B cell (primary cell): ENCODE measurements at regions not wholly inside any gene's neighbourhood (a gene's known extent, or its start where the extent isn't known, plus 50 kb on each side); places are given as distances from the start of the nearest gene placed in this dataset.
"Not testable (repeated sequence)": the region's sequence is repeated elsewhere in the genome, so short reads cannot be mapped to it uniquely, and the experiment has no call there.

Experiments
- ATAC-seq: fragments of 200-7000 bp; cut with Tn5 transposase; one replicate; pipeline ENCODE4 v1.10.0; 2021; ENCODE audit warnings: low read depth, mild to moderate bottlenecking, moderate number of reproducible peaks, moderate library complexity
- CTCF ChIA-PET: fragments of 350-600 bp; sonication (Branson Sonifier 250); formaldehyde crosslinking; loops from one replicate; lab custom pipeline; 2021; ENCODE audit warnings: antibody characterized with exemption, inconsistent platforms; lab: Charles Lee
- POLR2A ChIA-PET: fragments of 350-600 bp; sonication (Branson Sonifier 250); formaldehyde crosslinking; loops from one replicate; lab custom pipeline; 2021; ENCODE audit warnings: antibody characterized with exemption; lab: Charles Lee
- DNase-seq: peaks from one replicate; pipeline ENCODE4 v3.0.0; 2013
- H2AFZ ChIP-seq: 2 replicates; pipeline ENCODE4 v1.6.1; 2012; ENCODE audit warnings: mild to moderate bottlenecking, low read depth, low read length; ENCODE audit not compliant: insufficient read depth, poor library complexity, severe bottlenecking
- H3K27ac ChIP-seq, 2 donors: 1 replicate in 1 of 2; 2 replicates in 1 of 2; pipeline ENCODE4 v1.5.1; 2012 to 2013; ENCODE audit warnings: low read length in 2 of 2, mild to moderate bottlenecking in 2 of 2, moderate library complexity in 1 of 2
- H3K27me3 ChIP-seq, 4 experiments: fragments of 200-600 bp in 1 of 4; sonication (generic) in 1 of 4; replicated peaks in 1 of 4; 1 replicate in 2 of 4; 2 replicates in 2 of 4; pipeline versions ENCODE4 v1.6.1 to v1.7.0; 2013 to 2016; ENCODE audit warnings: low read length in 3 of 4, mild to moderate bottlenecking in 2 of 4, mixed read lengths in 1 of 4, moderate library complexity in 1 of 4; ENCODE audit not compliant: insufficient read depth in 4 of 4, control insufficient read depth in 3 of 4; ENCODE audit errors: control extremely low read depth in 1 of 4
- H3K36me3 ChIP-seq, 2 experiments: replicated peaks in 1 of 2; 1 replicate in 1 of 2; 2 replicates in 1 of 2; pipeline versions ENCODE4 v1.6.1 to v1.7.1; 2013; ENCODE audit warnings: low read length in 1 of 2; ENCODE audit not compliant: insufficient read depth in 2 of 2, control insufficient read depth in 1 of 2; ENCODE audit errors: control extremely low read depth in 1 of 2, extremely low read depth in 1 of 2
- H3K4me1 ChIP-seq, 2 donors: fragments of 200-600 bp in 1 of 2; sonication (generic) in 1 of 2; 1 replicate in 1 of 2; 2 replicates in 1 of 2; pipeline versions ENCODE4 v1.5.1 to v1.6.1; 2013 to 2017; ENCODE audit warnings: low read length in 2 of 2; ENCODE audit not compliant: control insufficient read depth in 2 of 2, insufficient read depth in 2 of 2
- H3K4me2 ChIP-seq: replicated peaks from 2 replicates; pipeline ENCODE3; 2012; ENCODE audit warnings: mild to moderate bottlenecking, low read depth, low read length; ENCODE audit not compliant: poor library complexity, severe bottlenecking
- H3K4me3 ChIP-seq, 5 experiments: fragments of 200-600 bp in 1 of 5; sonication (generic) in 1 of 5; 1 replicate in 3 of 5; 2 replicates in 2 of 5; pipeline versions ENCODE4 v1.5.1 to v1.7.0; 2011 to 2016; ENCODE audit warnings: low read length in 4 of 5, mild to moderate bottlenecking in 4 of 5, low read depth in 2 of 5, control low read depth in 1 of 5, moderate library complexity in 1 of 5; ENCODE audit not compliant: insufficient read depth in 1 of 5; ENCODE audit errors: control extremely low read depth in 1 of 5, extremely low read depth in 1 of 5
- H3K79me2 ChIP-seq: fragments of 200-600 bp; sonication (generic); one replicate; pipeline ENCODE4 v1.6.0; 2016; ENCODE audit warnings: low read length; ENCODE audit not compliant: control insufficient read depth, insufficient read depth
- H3K9ac ChIP-seq: fragments of 200-600 bp; sonication (generic); 2 replicates; pipeline ENCODE4 v1.6.1; 2017; ENCODE audit warnings: mild to moderate bottlenecking, low read length, moderate library complexity
- H3K9me3 ChIP-seq, 3 donors: one replicate each; pipeline versions ENCODE4 v1.6.1 to v1.7.1; 2013; ENCODE audit warnings: low read length in 2 of 3; ENCODE audit not compliant: control insufficient read depth in 2 of 3, insufficient read depth in 1 of 3; ENCODE audit errors: control extremely low read depth in 1 of 3
- H4K20me1 ChIP-seq: 2 replicates; pipeline ENCODE4 v1.6.0; 2012; ENCODE audit warnings: mild to moderate bottlenecking, low read length; ENCODE audit not compliant: insufficient read depth, control insufficient read depth, poor library complexity, severe bottlenecking
- H3K27ac Mint-ChIP-seq: one replicate; pipeline ENCODE4 v1.8.0; 2021; ENCODE audit warnings: mixed read lengths
- H3K27me3 Mint-ChIP-seq: one replicate; pipeline ENCODE4 v1.8.0; 2021; ENCODE audit warnings: mixed read lengths
- H3K4me1 Mint-ChIP-seq: one replicate; pipeline ENCODE4 v1.8.0; 2021; ENCODE audit warnings: mixed read lengths
- H3K4me3 Mint-ChIP-seq: one replicate; pipeline ENCODE4 v1.8.0; 2021; ENCODE audit warnings: mixed read lengths
- H3K9me3 Mint-ChIP-seq: one replicate; pipeline ENCODE4 v1.8.0; 2022; ENCODE audit warnings: mixed read lengths; ENCODE audit not compliant: insufficient read depth
- EZH2 ChIP-seq: IDR thresholded peaks from 2 replicates; pipeline ENCODE4 v1.6.1; 2012; ENCODE audit warnings: borderline replicate concordance, low read depth, mild to moderate bottlenecking, moderate library complexity, low read length; ENCODE audit not compliant: insufficient read depth, poor library complexity, severe bottlenecking
- WGBS: methylation state at CpG from one replicate; pipeline ENCODE4 v1.1.5; 2013; ENCODE audit warnings: missing lambda C conversion rate; ENCODE audit not compliant: insufficient coverage; 5-methylcytosine and 5-hydroxymethylcytosine counted together
- intact Hi-C: fragments of 100-400 bp; cut with micrococcal nuclease; formaldehyde crosslinking; loops from one replicate; pipeline ENCODE4 v1.10.0; 2022
- TF ChIP-seq, protein P1 (sequence below): fragments of 200-600 bp; IDR thresholded peaks from one replicate; pipeline ENCODE4 v1.8.0; 2022; ENCODE audit warnings: antibody characterized with exemption, mild to moderate bottlenecking

DNA sequence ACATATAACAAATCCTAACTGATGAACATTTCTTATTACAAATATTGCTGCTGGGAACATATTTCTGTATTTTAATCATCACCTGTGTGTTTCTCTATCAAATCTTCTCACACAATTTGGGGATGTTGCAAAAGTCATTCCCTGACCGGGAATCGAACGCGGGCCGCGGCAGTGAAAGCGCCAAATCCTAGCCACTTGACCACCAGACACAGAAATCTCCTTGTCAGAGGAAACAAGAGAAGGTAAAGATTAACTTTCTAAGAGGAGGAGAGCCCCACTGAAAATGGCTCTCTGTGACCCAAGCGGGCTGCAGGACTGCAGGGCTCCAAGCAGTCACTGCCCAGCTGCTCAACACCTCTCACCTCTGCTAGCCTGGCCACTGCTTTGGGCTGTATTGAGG lies 304.9 kb downstream of the FAM72C start:
- Mint-ChIP-seq H3K4me1 (peaks cover 2% of the 10 kb centered on the region), H3K27me3 (peaks cover 59% of the 10 kb centered on the region), H3K4me3 (no peak overlapping the region), H3K27ac (no peak overlapping the region), H3K9me3 (peaks cover 5% of the 10 kb centered on the region)
- Histone ChIP-seq H2AFZ (no peak overlapping the region), H3K27me3 (peaks cover 0 to 33% (median 31%) of the 10 kb centered on the region in 4 experiments), H3K27ac (no peak overlapping the region), H4K20me1 (no peaks in the 10 kb centered on the region), H3K36me3 (no peaks in the 10 kb centered on the region), H3K9me3 (peaks cover 0 to 16% (median 0%) of the 10 kb centered on the region in 3 donors), H3K79me2 (no peaks in the 10 kb centered on the region), H3K4me1 (no peaks in the 10 kb centered on the region), H3K9ac (no peak overlapping the region), H3K4me3 (no peak overlapping the region), H3K4me2 (no peak overlapping the region)
- CTCF ChIA-PET, result no interaction called here
- TF ChIP-seq, protein P1, sequence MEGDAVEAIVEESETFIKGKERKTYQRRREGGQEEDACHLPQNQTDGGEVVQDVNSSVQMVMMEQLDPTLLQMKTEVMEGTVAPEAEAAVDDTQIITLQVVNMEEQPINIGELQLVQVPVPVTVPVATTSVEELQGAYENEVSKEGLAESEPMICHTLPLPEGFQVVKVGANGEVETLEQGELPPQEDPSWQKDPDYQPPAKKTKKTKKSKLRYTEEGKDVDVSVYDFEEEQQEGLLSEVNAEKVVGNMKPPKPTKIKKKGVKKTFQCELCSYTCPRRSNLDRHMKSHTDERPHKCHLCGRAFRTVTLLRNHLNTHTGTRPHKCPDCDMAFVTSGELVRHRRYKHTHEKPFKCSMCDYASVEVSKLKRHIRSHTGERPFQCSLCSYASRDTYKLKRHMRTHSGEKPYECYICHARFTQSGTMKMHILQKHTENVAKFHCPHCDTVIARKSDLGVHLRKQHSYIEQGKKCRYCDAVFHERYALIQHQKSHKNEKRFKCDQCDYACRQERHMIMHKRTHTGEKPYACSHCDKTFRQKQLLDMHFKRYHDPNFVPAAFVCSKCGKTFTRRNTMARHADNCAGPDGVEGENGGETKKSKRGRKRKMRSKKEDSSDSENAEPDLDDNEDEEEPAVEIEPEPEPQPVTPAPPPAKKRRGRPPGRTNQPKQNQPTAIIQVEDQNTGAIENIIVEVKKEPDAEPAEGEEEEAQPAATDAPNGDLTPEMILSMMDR, result no peak
- no peak for TF ChIP-seq EZH2
- 88% methylated on average over 5 of the region's 8 CpGs for WGBS
- no peak for DNase-seq
- POLR2A ChIA-PET, result no interaction called here
- intact Hi-C loops, result no loop called here
- no peak for ATAC-seq

DNA sequence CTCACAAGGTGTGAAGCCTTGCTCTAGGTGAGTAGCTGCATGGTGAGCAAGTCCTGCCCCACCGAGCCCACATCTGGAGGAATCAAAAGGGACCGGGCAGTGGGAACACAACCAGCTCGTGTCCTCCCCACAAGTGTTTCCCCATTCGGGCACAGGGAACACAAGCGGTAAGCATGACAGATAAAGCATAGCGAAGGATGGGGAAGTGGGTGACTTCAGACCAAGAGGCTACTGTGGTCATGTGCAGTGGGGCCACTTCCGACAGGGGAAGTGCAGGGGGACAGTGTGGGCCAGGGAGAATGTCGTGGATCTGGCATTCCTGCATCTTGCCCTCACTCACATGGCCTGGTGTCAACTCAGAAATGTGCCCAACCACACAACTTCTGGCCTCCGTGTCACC lies 306.2 kb downstream of the FAM72C start:
- intact Hi-C loops, result no loop called here
- Histone ChIP-seq H3K4me3 (no peak overlapping the region), H2AFZ (no peak overlapping the region), H3K27ac (no peak overlapping the region), H3K36me3 (no peaks in the 10 kb centered on the region), H3K4me1 (peaks cover 0 to 4% of the 10 kb centered on the region in 2 donors), H3K79me2 (no peaks in the 10 kb centered on the region), H3K9ac (no peak overlapping the region), H4K20me1 (no peaks in the 10 kb centered on the region), H3K4me2 (no peak overlapping the region), H3K27me3 (peaks cover 0 to 43% (median 37%) of the 10 kb centered on the region in 4 experiments), H3K9me3 (peaks cover 0 to 27% (median 0%) of the 10 kb centered on the region in 3 donors)
- Mint-ChIP-seq H3K9me3 (peaks cover 5% of the 10 kb centered on the region), H3K4me3 (no peak overlapping the region), H3K27ac (no peak overlapping the region), H3K4me1 (peaks cover 4% of the 10 kb centered on the region), H3K27me3 (peaks cover 67% of the 10 kb centered on the region)
- no peak for ATAC-seq
- DNase-seq, result no peak
- ChIA-PET CTCF (no interaction called here), POLR2A (no interaction called here)
- 35% methylated on average over 4 of the region's 9 CpGs for WGBS
- no peak for TF ChIP-seq EZH2
- TF ChIP-seq, protein P1, result no peak

DNA sequence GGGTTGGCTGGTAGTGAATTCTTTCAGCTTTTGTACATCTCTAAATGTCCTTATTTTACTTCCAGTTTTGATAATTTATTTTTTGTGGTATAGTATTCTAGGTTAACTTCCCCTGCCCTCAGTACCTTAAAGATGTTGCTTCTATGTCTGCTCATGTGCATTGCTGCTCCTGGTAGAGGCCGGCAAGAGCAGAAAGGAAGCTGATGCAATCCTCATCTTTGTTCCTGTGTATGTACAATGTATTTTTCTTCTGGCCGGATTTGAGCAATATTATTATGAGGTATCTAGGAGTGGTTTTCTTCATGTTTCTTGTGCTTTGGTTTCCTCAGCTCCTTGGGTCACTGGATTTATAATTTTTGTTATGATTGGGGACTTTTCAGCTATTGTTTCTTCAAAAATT lies 308.7 kb downstream of the FAM72C start:
- H3K79me2 ChIP-seq, H4K20me1 ChIP-seq, H3K4me1 Mint-ChIP-seq, H3K4me2 ChIP-seq, H3K9ac ChIP-seq, H2AFZ ChIP-seq, ATAC-seq, H3K4me1 ChIP-seq, POLR2A ChIA-PET, H3K27ac ChIP-seq, H3K9me3 Mint-ChIP-seq, DNase-seq, H3K4me3 ChIP-seq, CTCF ChIA-PET, H3K36me3 ChIP-seq, H3K4me3 Mint-ChIP-seq, H3K27ac Mint-ChIP-seq, intact Hi-C loops: not testable (repeated sequence)
- H3K27me3 Mint-ChIP-seq, result peaks cover 74% of the 10 kb centered on the region
- Histone ChIP-seq H3K27me3 (peaks cover 0 to 53% (median 45%) of the 10 kb centered on the region in 4 experiments), H3K9me3 (peaks cover 0 to 31% (median 0%) of the 10 kb centered on the region in 3 donors)
- no CpG with 5 or more reads among the region's 2 CpGs for WGBS
